ENCODE measurements at regions not wholly inside any gene's neighbourhood (a gene's known extent, or its start where the extent isn't known, plus 50 kb on each side); places are given as distances from the start of the nearest gene placed in this dataset.

DNA sequence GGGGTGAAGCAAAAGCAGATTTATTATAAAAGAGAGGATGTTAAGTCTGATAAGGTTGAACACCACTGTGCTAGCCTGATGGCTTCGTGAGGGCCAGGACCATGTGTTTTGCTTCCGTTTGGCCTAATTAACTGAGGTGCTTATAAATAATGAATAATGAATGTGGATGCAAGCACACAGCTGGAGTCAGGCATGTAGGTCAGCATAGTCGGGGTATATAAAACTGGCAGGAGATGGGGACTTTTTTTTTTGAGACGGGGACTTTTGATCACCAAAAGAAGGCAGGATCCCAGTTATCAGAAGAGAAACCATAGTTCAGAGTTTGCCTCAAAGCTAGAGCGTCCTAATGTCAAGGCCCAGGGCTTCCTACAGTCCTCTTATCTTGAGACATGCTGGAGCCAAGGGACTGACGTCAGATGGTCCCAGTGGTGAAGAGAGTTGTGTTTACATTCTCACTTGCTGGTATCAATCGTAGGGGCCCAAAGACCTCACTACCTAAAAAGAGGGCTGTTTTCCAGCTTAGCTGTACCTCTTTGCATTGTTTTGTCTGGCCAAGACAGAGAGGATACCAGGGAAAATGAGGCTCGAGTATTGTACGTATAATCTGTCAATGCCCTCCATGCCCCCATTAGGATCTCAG, 50.4 kb downstream of the RTL9 start:
- H3K27me3 ChIP-seq = no peaks in the 10 kb centered on the region
- TF ChIP-seq, protein P1, sequence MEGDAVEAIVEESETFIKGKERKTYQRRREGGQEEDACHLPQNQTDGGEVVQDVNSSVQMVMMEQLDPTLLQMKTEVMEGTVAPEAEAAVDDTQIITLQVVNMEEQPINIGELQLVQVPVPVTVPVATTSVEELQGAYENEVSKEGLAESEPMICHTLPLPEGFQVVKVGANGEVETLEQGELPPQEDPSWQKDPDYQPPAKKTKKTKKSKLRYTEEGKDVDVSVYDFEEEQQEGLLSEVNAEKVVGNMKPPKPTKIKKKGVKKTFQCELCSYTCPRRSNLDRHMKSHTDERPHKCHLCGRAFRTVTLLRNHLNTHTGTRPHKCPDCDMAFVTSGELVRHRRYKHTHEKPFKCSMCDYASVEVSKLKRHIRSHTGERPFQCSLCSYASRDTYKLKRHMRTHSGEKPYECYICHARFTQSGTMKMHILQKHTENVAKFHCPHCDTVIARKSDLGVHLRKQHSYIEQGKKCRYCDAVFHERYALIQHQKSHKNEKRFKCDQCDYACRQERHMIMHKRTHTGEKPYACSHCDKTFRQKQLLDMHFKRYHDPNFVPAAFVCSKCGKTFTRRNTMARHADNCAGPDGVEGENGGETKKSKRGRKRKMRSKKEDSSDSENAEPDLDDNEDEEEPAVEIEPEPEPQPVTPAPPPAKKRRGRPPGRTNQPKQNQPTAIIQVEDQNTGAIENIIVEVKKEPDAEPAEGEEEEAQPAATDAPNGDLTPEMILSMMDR (IDR thresholded peaks at IDR 0.05) = no peak
- no peaks in the 10 kb centered on the region for H3K9me3 ChIP-seq
- DNase-seq (ENCODE audit: low spot score in 2 of 2) = no peak
- H3K27ac ChIP-seq = no peak overlapping the region
- no peak overlapping the region for H3K4me3 ChIP-seq
- H3K36me3 ChIP-seq = no peaks in the 10 kb centered on the region
- intact Hi-C loops (cut with DNase I) = loop anchor here (1.0 to 10.0 kb wide), 2 partner anchors 249 to 494 kb away; no protein-coding TSS in a partner anchor
- peaks cover 0 to 2% of the 10 kb centered on the region in 2 donors for H3K4me1 ChIP-seq

DNA sequence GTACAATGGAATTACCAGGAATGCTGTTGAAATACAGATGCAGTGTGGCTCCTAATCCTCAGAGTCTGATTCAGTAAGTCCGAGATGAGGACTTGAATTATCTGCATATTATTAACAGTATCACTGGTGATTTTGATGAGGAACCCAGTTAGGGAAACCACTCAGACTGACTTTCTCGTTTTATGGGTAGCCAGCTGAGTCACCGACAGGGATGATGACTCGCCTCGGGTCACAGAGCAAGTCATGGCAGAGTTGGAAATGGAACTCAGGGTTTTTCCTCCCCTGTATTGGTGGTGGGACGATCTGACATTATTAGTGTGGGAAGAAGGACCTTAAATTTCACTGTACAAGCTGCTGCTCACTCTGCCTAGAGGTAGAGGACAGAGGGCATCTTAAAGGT, 51.3 kb downstream of the RTL9 start:
- no peak overlapping the region for H3K4me3 ChIP-seq
- no peaks in the 10 kb centered on the region for H3K27me3 ChIP-seq
- H3K36me3 ChIP-seq = no peaks in the 10 kb centered on the region
- TF ChIP-seq, protein P1 (IDR thresholded peaks at IDR 0.05) = no peak
- H3K27ac ChIP-seq = no peak overlapping the region
- intact Hi-C loops (cut with DNase I) = loop anchor here (5.0 to 10.0 kb wide), 4 partner anchors 93 to 687 kb away; partner anchors contain the start of genes AMMECR1, PAK3 and TMEM164
- H3K9me3 ChIP-seq = no peaks in the 10 kb centered on the region
- no peak for DNase-seq (ENCODE audit: low spot score in 2 of 2)
- H3K4me1 ChIP-seq = peaks cover 0 to 2% of the 10 kb centered on the region in 2 donors

DNA sequence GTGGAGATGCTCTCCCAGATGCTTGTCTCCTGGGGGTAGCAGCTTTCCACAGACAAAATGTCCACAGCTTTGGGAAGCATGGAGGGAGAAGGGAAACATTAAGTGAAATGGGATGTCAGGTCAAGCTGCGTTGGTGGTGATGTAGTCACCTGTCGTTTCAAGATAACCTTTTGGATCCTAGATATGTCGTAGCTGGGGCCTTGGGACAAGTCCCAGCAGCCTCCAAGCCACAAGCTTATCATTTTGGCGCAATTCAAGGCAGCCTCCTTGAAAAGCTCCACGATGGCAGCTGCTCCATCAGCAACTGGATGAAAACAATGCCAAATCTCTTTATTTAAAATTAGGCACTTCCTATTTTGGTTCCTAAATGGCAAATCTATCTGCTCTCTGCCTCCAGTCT, 52.0 kb downstream of the RTL9 start:
- Histone ChIP-seq H3K27ac (no peak overlapping the region), H3K4me3 (no peak overlapping the region), H3K9me3 (no peaks in the 10 kb centered on the region), H3K36me3 (no peaks in the 10 kb centered on the region), H3K4me1 (peaks cover 0 to 2% of the 10 kb centered on the region in 2 donors), H3K27me3 (no peaks in the 10 kb centered on the region)
- intact Hi-C loops (cut with DNase I) = loop anchor here (5.0 to 10.0 kb wide), 3 partner anchors 93 to 687 kb away; partner anchors contain the start of genes AMMECR1, PAK3 and TMEM164
- TF ChIP-seq, protein P1 (IDR thresholded peaks at IDR 0.05) = no peak
- DNase-seq (ENCODE audit: low spot score in 2 of 2) = no peak

DNA sequence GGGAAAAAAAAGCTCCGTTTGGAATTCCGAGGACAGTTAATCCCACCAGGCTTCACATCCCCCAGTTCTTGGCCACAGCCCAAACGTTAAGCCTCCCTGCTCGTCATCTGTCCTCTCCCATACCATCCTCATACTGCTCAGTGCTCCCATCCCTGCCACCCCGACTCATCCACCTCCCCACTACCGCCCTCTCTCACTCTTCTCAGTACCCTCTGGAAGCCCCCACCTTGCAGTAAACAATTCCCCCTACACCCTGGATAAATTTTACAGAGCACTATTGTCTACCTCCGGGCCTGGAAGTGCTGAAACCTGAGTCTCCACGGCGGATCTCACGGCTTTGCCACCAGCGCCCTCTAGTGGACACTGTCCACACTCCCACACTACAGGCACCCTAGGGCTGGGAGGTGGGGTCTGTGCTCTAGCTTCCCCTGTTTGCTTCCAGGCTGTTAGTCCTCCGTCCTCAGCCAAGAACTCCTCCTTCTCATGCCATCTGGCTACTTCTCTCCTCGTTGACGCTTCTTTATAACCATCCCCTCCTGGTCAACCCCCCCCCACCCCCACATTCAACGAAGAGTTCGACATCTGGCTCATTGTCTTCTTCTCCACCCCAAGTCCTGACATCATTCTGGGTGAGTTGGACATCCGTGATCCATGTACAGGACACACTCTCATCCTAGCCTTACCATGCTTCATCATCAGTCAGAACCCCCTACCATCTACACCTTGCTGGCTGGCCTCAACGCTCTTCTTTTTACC, 54.5 kb downstream of the RTL9 start:
- intact Hi-C loops (cut with DNase I) = loop anchor here (5.0 to 10.0 kb wide), 3 partner anchors 96 to 684 kb away; partner anchors contain the start of genes AMMECR1, PAK3 and TMEM164
- peaks cover 0 to 7% of the 10 kb centered on the region in 2 donors for H3K4me1 ChIP-seq
- TF ChIP-seq, protein P1 (IDR thresholded peaks at IDR 0.05) = peak; percentile 74 to 88 (median 79)
- no peaks in the 10 kb centered on the region for H3K27me3 ChIP-seq
- DNase-seq (ENCODE audit: low spot score in 2 of 2) = peak in 1 of 2 donors; percentile 77
- H3K9me3 ChIP-seq = no peaks in the 10 kb centered on the region
- peak overlapping the region; percentile 48 to 71 for H3K27ac ChIP-seq
- H3K4me3 ChIP-seq = no peak overlapping the region
- H3K36me3 ChIP-seq = no peaks in the 10 kb centered on the region

DNA sequence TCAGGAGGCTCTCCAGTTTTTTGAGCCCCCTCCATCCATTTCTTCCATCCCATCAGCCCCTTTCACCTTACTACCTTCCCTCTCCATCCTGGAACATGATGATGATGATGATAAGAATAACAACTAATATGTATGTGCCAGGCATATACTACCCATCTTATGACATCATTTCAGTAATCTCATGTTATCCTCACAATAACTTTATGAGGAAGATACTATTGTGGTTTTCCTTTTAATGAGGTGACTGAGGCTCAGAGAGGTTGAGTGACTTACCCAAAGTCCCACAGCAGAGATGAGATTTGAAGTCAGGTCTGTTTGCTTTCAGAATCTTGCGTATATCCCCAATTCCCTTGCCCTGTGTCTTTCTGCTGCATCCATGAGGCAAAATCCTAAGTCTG, 55.1 kb downstream of the RTL9 start:
- H3K9me3 ChIP-seq = no peaks in the 10 kb centered on the region
- no peaks in the 10 kb centered on the region for H3K27me3 ChIP-seq
- no peaks in the 10 kb centered on the region for H3K36me3 ChIP-seq
- H3K4me3 ChIP-seq = no peak overlapping the region
- DNase-seq (ENCODE audit: low spot score in 2 of 2) = no peak
- TF ChIP-seq, protein P1 (IDR thresholded peaks at IDR 0.05) = no peak
- peak overlapping the region; percentile 48 to 71 for H3K27ac ChIP-seq
- intact Hi-C loops (cut with DNase I) = loop anchor here (5.0 to 10.0 kb wide), 3 partner anchors 96 to 684 kb away; partner anchors contain the start of genes AMMECR1, PAK3 and TMEM164
- H3K4me1 ChIP-seq = peaks cover 0 to 7% of the 10 kb centered on the region in 2 donors
